ENCODE measurements at regions not wholly inside any gene's neighbourhood (a gene's known extent, or its start where the extent isn't known, plus 50 kb on each side); places are given as distances from the start of the nearest gene placed in this dataset.

GRCh38 chr1:118322331-118322730, 137.3 kb upstream of the SPAG17 start:
- no peak for TF ChIP-seq POLR2A (IDR thresholded peaks at IDR 0.05; ENCODE audit: extremely low read depth, insufficient read length)
- no peak for TF ChIP-seq MYC (IDR thresholded peaks at IDR 0.05; ENCODE audit: low read depth, low read length)
- TF ChIP-seq, protein P1, sequence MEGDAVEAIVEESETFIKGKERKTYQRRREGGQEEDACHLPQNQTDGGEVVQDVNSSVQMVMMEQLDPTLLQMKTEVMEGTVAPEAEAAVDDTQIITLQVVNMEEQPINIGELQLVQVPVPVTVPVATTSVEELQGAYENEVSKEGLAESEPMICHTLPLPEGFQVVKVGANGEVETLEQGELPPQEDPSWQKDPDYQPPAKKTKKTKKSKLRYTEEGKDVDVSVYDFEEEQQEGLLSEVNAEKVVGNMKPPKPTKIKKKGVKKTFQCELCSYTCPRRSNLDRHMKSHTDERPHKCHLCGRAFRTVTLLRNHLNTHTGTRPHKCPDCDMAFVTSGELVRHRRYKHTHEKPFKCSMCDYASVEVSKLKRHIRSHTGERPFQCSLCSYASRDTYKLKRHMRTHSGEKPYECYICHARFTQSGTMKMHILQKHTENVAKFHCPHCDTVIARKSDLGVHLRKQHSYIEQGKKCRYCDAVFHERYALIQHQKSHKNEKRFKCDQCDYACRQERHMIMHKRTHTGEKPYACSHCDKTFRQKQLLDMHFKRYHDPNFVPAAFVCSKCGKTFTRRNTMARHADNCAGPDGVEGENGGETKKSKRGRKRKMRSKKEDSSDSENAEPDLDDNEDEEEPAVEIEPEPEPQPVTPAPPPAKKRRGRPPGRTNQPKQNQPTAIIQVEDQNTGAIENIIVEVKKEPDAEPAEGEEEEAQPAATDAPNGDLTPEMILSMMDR (IDR thresholded peaks at IDR 0.05; ENCODE audit: low read depth, low read length) = no peak
- no peak for TF ChIP-seq MAX (IDR thresholded peaks at IDR 0.05; ENCODE audit: low read depth, low read length)
- DNase-seq (ENCODE audit: low read depth) = no peak
- no peak overlapping the region for H3K4me3 ChIP-seq (ENCODE audit: low read depth, low read length)

DNA sequence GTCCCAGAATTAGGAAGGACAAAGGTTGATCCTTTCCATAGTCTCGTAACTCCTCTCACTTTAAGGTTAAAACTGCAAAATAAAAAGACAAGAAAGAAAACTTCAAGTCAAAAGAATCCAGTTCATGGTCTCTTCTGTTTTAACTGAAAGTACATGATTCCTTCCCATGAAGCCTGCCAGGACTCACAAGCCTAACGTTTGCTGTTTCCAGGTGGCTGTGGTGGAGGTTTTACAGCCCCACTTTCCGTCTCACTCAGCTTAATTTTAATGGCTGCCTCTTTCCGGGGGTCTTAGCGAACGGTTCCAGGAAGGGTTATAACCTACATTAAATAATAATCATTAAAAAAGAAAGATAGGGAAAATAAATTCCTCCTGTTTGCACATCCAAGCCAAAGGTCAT, 136.8 kb upstream of the SPAG17 start:
- no peak for DNase-seq (ENCODE audit: low read depth)
- TF ChIP-seq, protein P1 (IDR thresholded peaks at IDR 0.05; ENCODE audit: low read depth, low read length) = no peak
- no peak for TF ChIP-seq POLR2A (IDR thresholded peaks at IDR 0.05; ENCODE audit: extremely low read depth, insufficient read length)
- no peak for TF ChIP-seq MAX (IDR thresholded peaks at IDR 0.05; ENCODE audit: low read depth, low read length)
- TF ChIP-seq MYC (IDR thresholded peaks at IDR 0.05; ENCODE audit: low read depth, low read length) = no peak
- H3K4me3 ChIP-seq (ENCODE audit: low read depth, low read length) = no peak overlapping the region

- TF ChIP-seq, protein P1 (IDR thresholded peaks at IDR 0.05; ENCODE audit: low read depth, low read length) = no peak
- H3K4me3 ChIP-seq (ENCODE audit: low read depth, low read length) = no peak overlapping the region
- DNase-seq (ENCODE audit: low read depth) = no peak
These were observed 133.0 kb upstream of the SPAG17 start for GRCh38 chr1:118317842-118318614.

- H3K4me3 ChIP-seq (ENCODE audit: low read depth, low read length) = no peak overlapping the region
- DNase-seq (ENCODE audit: low read depth) = no peak
- TF ChIP-seq MYC (IDR thresholded peaks at IDR 0.05; ENCODE audit: low read depth, low read length) (no peak), POLR2A (IDR thresholded peaks at IDR 0.05; ENCODE audit: extremely low read depth, insufficient read length) (no peak), MAX (IDR thresholded peaks at IDR 0.05; ENCODE audit: low read depth, low read length) (no peak)
- TF ChIP-seq, protein P1 (IDR thresholded peaks at IDR 0.05; ENCODE audit: low read depth, low read length) = no peak
These were observed 121.8 kb upstream of the SPAG17 start for GRCh38 chr1:118306851-118307250.

GRCh38 chr1:118304722-118305359, 119.8 kb upstream of the SPAG17 start:
- no peak overlapping the region for H3K4me3 ChIP-seq (ENCODE audit: low read depth, low read length)
- DNase-seq (ENCODE audit: low read depth) = peak; percentile 7
- TF ChIP-seq, protein P1 (IDR thresholded peaks at IDR 0.05; ENCODE audit: low read depth, low read length) = peak; percentile 20
- TF ChIP-seq MAX (IDR thresholded peaks at IDR 0.05; ENCODE audit: low read depth, low read length) = no peak
- no peak for TF ChIP-seq POLR2A (IDR thresholded peaks at IDR 0.05; ENCODE audit: extremely low read depth, insufficient read length)
- TF ChIP-seq MYC (IDR thresholded peaks at IDR 0.05; ENCODE audit: low read depth, low read length) = no peak
